Muscle of leg (tissue), 3 donors: ENCODE measurements at regions not wholly inside any gene's neighbourhood (a gene's known extent, or its start where the extent isn't known, plus 50 kb on each side); places are given as distances from the start of the nearest gene placed in this dataset.

Experiments
- DNase-seq: peaks from one replicate; pipeline ENCODE4 v3.0.0; 2013
- H3K27ac ChIP-seq: one replicate; pipeline ENCODE4 v1.5.1; 2013; ENCODE audit warnings: mild to moderate bottlenecking, low read length, control low read depth
- H3K27me3 ChIP-seq: one replicate; pipeline ENCODE4 v1.6.1; 2013; ENCODE audit warnings: low read length; ENCODE audit not compliant: control insufficient read depth, insufficient read depth
- H3K36me3 ChIP-seq: one replicate; pipeline ENCODE4 v1.6.1; 2013; ENCODE audit warnings: low read length; ENCODE audit not compliant: control insufficient read depth, insufficient read depth
- H3K4me1 ChIP-seq: one replicate; pipeline ENCODE4 v1.6.1; 2013; ENCODE audit warnings: low read length; ENCODE audit not compliant: control insufficient read depth, insufficient read depth
- H3K4me3 ChIP-seq: one replicate; pipeline ENCODE4 v1.5.1; 2013; ENCODE audit warnings: low read length, control low read depth
- H3K9me3 ChIP-seq: replicated peaks from 2 replicates; pipeline ENCODE4 v1.6.1; 2013; ENCODE audit warnings: low read depth, low read length; ENCODE audit not compliant: control insufficient read depth
- WGBS: methylation state at CpG from one replicate; pipeline ENCODE4 v1.1.5; 2013; ENCODE audit warnings: missing lambda C conversion rate; ENCODE audit not compliant: insufficient coverage; 5-methylcytosine and 5-hydroxymethylcytosine counted together

- DNase-seq: no peak
- no peaks in the 10 kb centered on the region for H3K9me3 ChIP-seq
- WGBS: 79% methylated on average over 3 of the region's 6 CpGs
These were observed 94.1 kb upstream of the FAM9B start for GRCh38 chrX:9127986-9128385.

GRCh38 chrX:9130031-9130430 is 96.1 kb upstream of the FAM9B start:
- WGBS: 84% methylated on average over 3 of the region's 8 CpGs
- Histone ChIP-seq H3K9me3 (no peaks in the 10 kb centered on the region), H3K27ac (no peak overlapping the region), H3K4me1 (no peaks in the 10 kb centered on the region), H3K27me3 (peaks cover 8% of the 10 kb centered on the region), H3K4me3 (no peak overlapping the region), H3K36me3 (no peaks in the 10 kb centered on the region)
- no peak for DNase-seq

More at GRCh38 chrX:9127986-9128385, 94.1 kb upstream of the FAM9B start:
- Histone ChIP-seq H3K36me3 (no peaks in the 10 kb centered on the region), H3K4me3 (no peak overlapping the region), H3K27ac (no peak overlapping the region), H3K27me3 (peaks cover 6% of the 10 kb centered on the region), H3K4me1 (no peaks in the 10 kb centered on the region)

- Histone ChIP-seq H3K9me3 (no peaks in the 10 kb centered on the region), H3K36me3 (no peaks in the 10 kb centered on the region), H3K4me3 (no peak overlapping the region), H3K27me3 (peaks cover 8% of the 10 kb centered on the region), H3K27ac (no peak overlapping the region), H3K4me1 (no peaks in the 10 kb centered on the region)
- WGBS: no CpG with 5 or more reads among the region's 4 CpGs
- DNase-seq: no peak
These were observed 97.1 kb upstream of the FAM9B start for GRCh38 chrX:9131066-9131465.

- H3K27ac ChIP-seq: no peak overlapping the region
- H3K4me1 ChIP-seq: no peaks in the 10 kb centered on the region
- no peak for DNase-seq
- H3K4me3 ChIP-seq: no peak overlapping the region
- peaks cover 13% of the 10 kb centered on the region for H3K27me3 ChIP-seq
- H3K9me3 ChIP-seq: no peaks in the 10 kb centered on the region
- H3K36me3 ChIP-seq: no peaks in the 10 kb centered on the region
- WGBS: 80% methylated on average over 1 of the region's 5 CpGs
These were observed 98.2 kb upstream of the FAM9B start for GRCh38 chrX:9132036-9132638.

GRCh38 chrX:9133426-9133825 is 99.5 kb upstream of the FAM9B start:
- Histone ChIP-seq H3K4me3 (no peak overlapping the region), H3K27ac (no peak overlapping the region), H3K9me3 (no peaks in the 10 kb centered on the region), H3K36me3 (no peaks in the 10 kb centered on the region), H3K4me1 (no peaks in the 10 kb centered on the region), H3K27me3 (peaks cover 13% of the 10 kb centered on the region)
- no CpG with 5 or more reads among the region's 1 CpG for WGBS
- no peak for DNase-seq

- Histone ChIP-seq H3K9me3 (no peaks in the 10 kb centered on the region), H3K4me1 (no peaks in the 10 kb centered on the region), H3K27me3 (peaks cover 13% of the 10 kb centered on the region), H3K4me3 (no peak overlapping the region), H3K27ac (no peak overlapping the region), H3K36me3 (no peaks in the 10 kb centered on the region)
- peak; percentile 37 for DNase-seq
- WGBS: 61% methylated on average over 5 of the region's 6 CpGs
These were observed 100.4 kb upstream of the FAM9B start for GRCh38 chrX:9134366-9134765.

- Histone ChIP-seq H3K27me3 (peaks cover 13% of the 10 kb centered on the region), H3K4me3 (no peak overlapping the region), H3K36me3 (no peaks in the 10 kb centered on the region), H3K9me3 (no peaks in the 10 kb centered on the region), H3K4me1 (no peaks in the 10 kb centered on the region), H3K27ac (no peak overlapping the region)
- peak; percentile 25 for DNase-seq
- no CpG with 5 or more reads among the region's 6 CpGs for WGBS
These were observed 102.1 kb upstream of the FAM9B start for GRCh38 chrX:9135901-9136510.

GRCh38 chrX:9137152-9137551 is 103.2 kb upstream of the FAM9B start:
- DNase-seq: no peak
- H3K9me3 ChIP-seq: no peaks in the 10 kb centered on the region
- no peaks in the 10 kb centered on the region for H3K4me1 ChIP-seq
- H3K4me3 ChIP-seq: no peak overlapping the region
- 56% methylated on average over 2 of the region's 6 CpGs for WGBS
- H3K36me3 ChIP-seq: no peaks in the 10 kb centered on the region
- H3K27ac ChIP-seq: no peak overlapping the region
- peaks cover 13% of the 10 kb centered on the region for H3K27me3 ChIP-seq

- Histone ChIP-seq H3K27ac (no peak overlapping the region), H3K9me3 (no peaks in the 10 kb centered on the region), H3K27me3 (peaks cover 11% of the 10 kb centered on the region), H3K4me3 (no peak overlapping the region), H3K36me3 (no peaks in the 10 kb centered on the region), H3K4me1 (no peaks in the 10 kb centered on the region)
- 70% methylated on average over 2 of the region's 2 CpGs for WGBS
- DNase-seq: no peak
These were observed 107.6 kb upstream of the FAM9B start for GRCh38 chrX:9141496-9141895.

GRCh38 chrX:9144701-9145241 is 110.8 kb upstream of the FAM9B start:
- no peaks in the 10 kb centered on the region for H3K36me3 ChIP-seq
- H3K27ac ChIP-seq: no peak overlapping the region
- no peaks in the 10 kb centered on the region for H3K9me3 ChIP-seq
- no peak overlapping the region for H3K4me3 ChIP-seq
- H3K4me1 ChIP-seq: no peaks in the 10 kb centered on the region
- H3K27me3 ChIP-seq: peaks cover 25% of the 10 kb centered on the region
- 33% methylated on average over 8 of the region's 13 CpGs for WGBS
- DNase-seq: no peak
